IMR-90 (cell line): ENCODE measurements at regions not wholly inside any gene's neighbourhood (a gene's known extent, or its start where the extent isn't known, plus 50 kb on each side); places are given as distances from the start of the nearest gene placed in this dataset.

Source experiments
- ATAC-seq: fragments of 200-7000 bp; cut with Tn5 transposase; 2 replicates; pipeline ENCODE4 v1.9.1; 2020; ENCODE audit warnings: low read depth, mild to moderate bottlenecking, moderate library complexity
- BruUV-seq: library from RNA; stranded (reverse); fragments of 400-500 nt; replicated peaks from 2 replicates; lab custom pipeline; 2021; lab: Mats Ljungman, UMichigan
- CTCF ChIA-PET: fragments of 300-600 bp; formaldehyde crosslinking; extraction: SDS; loops from one replicate; lab custom pipeline; 2021; ENCODE audit warnings: antibody characterized with exemption; lab: Yijun Ruan, JAX
- POLR2A ChIA-PET: fragments of 300-600 bp; sonication (Branson Sonifier 250); formaldehyde crosslinking; loops from one replicate; lab custom pipeline; 2022; ENCODE audit warnings: antibody characterized with exemption; ENCODE audit not compliant: unreplicated experiment; lab: Charles Lee
- DNase-seq: peaks from one replicate; pipeline ENCODE4 v3.0.0; 2013
- H2AFZ ChIP-seq: replicated peaks from 2 replicates; pipeline ENCODE3; 2013; ENCODE audit warnings: low read length, mild to moderate bottlenecking; ENCODE audit not compliant: poor library complexity
- H2AK5ac ChIP-seq: 2 replicates; pipeline ENCODE4 v1.6.1; 2013; ENCODE audit warnings: low read depth, low read length, inconsistent platforms
- H2AK9ac ChIP-seq: replicated peaks from 2 replicates; pipeline ENCODE3; 2013; ENCODE audit warnings: mild to moderate bottlenecking, low read depth, low read length, moderate library complexity; ENCODE audit not compliant: poor library complexity
- H2BK120ac ChIP-seq: 2 replicates; pipeline ENCODE4 v1.6.1; 2013; ENCODE audit warnings: low read depth, low read length, inconsistent platforms
- H2BK15ac ChIP-seq: 3 replicates; pipeline ENCODE4 v1.6.1; 2013; ENCODE audit warnings: low read depth, low read length, inconsistent platforms
- H2BK20ac ChIP-seq: 2 replicates; pipeline ENCODE4 v1.6.1; 2013; ENCODE audit warnings: low read depth, mild to moderate bottlenecking, inconsistent platforms, low read length, moderate library complexity
- H2BK5ac ChIP-seq: 2 replicates; pipeline ENCODE4 v1.6.1; 2013; ENCODE audit warnings: mild to moderate bottlenecking, low read depth, low read length, inconsistent platforms; ENCODE audit not compliant: poor library complexity, severe bottlenecking
- H3K14ac ChIP-seq: replicated peaks from 2 replicates; pipeline ENCODE4 v1.6.1; 2013; ENCODE audit warnings: low read depth, low read length, inconsistent platforms
- H3K18ac ChIP-seq: 2 replicates; pipeline ENCODE4 v1.6.1; 2013; ENCODE audit warnings: low read depth, low read length, control low read depth
- H3K23ac ChIP-seq: 2 replicates; pipeline ENCODE4 v1.6.1; 2013; ENCODE audit warnings: low read depth, low read length, inconsistent platforms
- H3K27ac ChIP-seq: 2 replicates; pipeline ENCODE4 v1.5.1; 2013; ENCODE audit warnings: mild to moderate bottlenecking, control low read depth, low read length; ENCODE audit not compliant: insufficient read depth
- H3K27me3 ChIP-seq: 2 replicates; pipeline ENCODE4 v1.6.1; 2013; ENCODE audit warnings: low read length; ENCODE audit not compliant: control insufficient read depth, insufficient read depth
- H3K36me3 ChIP-seq: 2 replicates; pipeline ENCODE4 v1.6.1; 2013; ENCODE audit warnings: low read length, mixed read lengths; ENCODE audit not compliant: control insufficient read depth, insufficient read depth
- H3K4ac ChIP-seq: 2 replicates; pipeline ENCODE4 v1.6.1; 2013; ENCODE audit warnings: low read depth, low read length, inconsistent platforms
- H3K4me1 ChIP-seq: 2 replicates; pipeline ENCODE4 v1.6.1; 2013; ENCODE audit warnings: low read length, mixed read lengths; ENCODE audit not compliant: control insufficient read depth, insufficient read depth
- H3K4me2 ChIP-seq: 2 replicates; pipeline ENCODE4 v1.6.1; 2013; ENCODE audit warnings: low read depth, mild to moderate bottlenecking, control low read depth, low read length, moderate library complexity
- H3K4me3 ChIP-seq: 2 replicates; pipeline ENCODE4 v1.5.1; 2013; ENCODE audit warnings: low read depth, mild to moderate bottlenecking, control low read depth, low read length, moderate library complexity; ENCODE audit not compliant: insufficient read depth
- H3K56ac ChIP-seq: 2 replicates; pipeline ENCODE4 v1.6.1; 2013; ENCODE audit warnings: low read length, inconsistent platforms; ENCODE audit not compliant: insufficient read depth; ENCODE audit errors: extremely low read depth
- H3K79me1 ChIP-seq, 2 experiments: 2 replicates each; pipeline ENCODE4 v1.6.1; 2013; ENCODE audit warnings: low read length in 2 of 2, inconsistent platforms in 1 of 2, low read depth in 1 of 2
- H3K9ac ChIP-seq: 2 replicates; pipeline ENCODE4 v1.6.1; 2013; ENCODE audit warnings: low read depth, low read length, control low read depth
- H3K9me1 ChIP-seq: 2 replicates; pipeline ENCODE4 v1.6.1; 2013; ENCODE audit warnings: low read length, inconsistent platforms; ENCODE audit not compliant: insufficient read depth
- H3K9me3 ChIP-seq: 2 replicates; pipeline ENCODE4 v1.6.1; 2013; ENCODE audit warnings: low read length; ENCODE audit not compliant: control insufficient read depth, insufficient read depth
- H4K20me1 ChIP-seq: 2 replicates; pipeline ENCODE4 v1.6.1; 2013; ENCODE audit warnings: low read length, inconsistent platforms; ENCODE audit not compliant: insufficient read depth
- H4K5ac ChIP-seq: 2 replicates; pipeline ENCODE4 v1.6.1; 2013; ENCODE audit warnings: mild to moderate bottlenecking, low read depth, low read length, control low read depth
- H4K8ac ChIP-seq, 2 experiments: 2 replicates each; pipeline ENCODE4 v1.6.1; 2013; ENCODE audit warnings: low read depth in 2 of 2, low read length in 2 of 2, control low read depth in 1 of 2, inconsistent platforms in 1 of 2
- H4K91ac ChIP-seq: 2 replicates; pipeline ENCODE4 v1.6.1; 2013; ENCODE audit warnings: low read depth, low read length, inconsistent platforms; ENCODE audit not compliant: insufficient read depth
- BHLHE40 ChIP-seq: fragments of 150-350 bp; IDR thresholded peaks from 2 replicates; pipeline ENCODE4 v1.6.1; 2016; ENCODE audit warnings: mild to moderate bottlenecking, low read depth, low read length
- CEBPB ChIP-seq: IDR thresholded peaks from 2 replicates; pipeline ENCODE4 v1.6.1; 2012; ENCODE audit warnings: low read depth, low read length, improper control_type of control experiment
- CHD1 ChIP-seq: IDR thresholded peaks from 2 replicates; pipeline ENCODE4 v1.6.1; 2012; ENCODE audit warnings: low read depth, low read length, improper control_type of control experiment
- FOS ChIP-seq: fragments of 150-350 bp; IDR thresholded peaks from 2 replicates; pipeline ENCODE4 v1.6.1; 2016; ENCODE audit warnings: low read depth, low read length
- MAFK ChIP-seq: IDR thresholded peaks from 2 replicates; pipeline ENCODE4 v1.6.1; 2012; ENCODE audit warnings: low read depth, low read length, improper control_type of control experiment
- MAZ ChIP-seq: IDR thresholded peaks from 2 replicates; pipeline ENCODE4 v1.6.1; 2012; ENCODE audit warnings: low read depth, mild to moderate bottlenecking, low read length, improper control_type of control experiment, moderate library complexity, borderline replicate concordance
- MXI1 ChIP-seq: IDR thresholded peaks from 2 replicates; pipeline ENCODE4 v1.6.1; 2012; ENCODE audit warnings: low read depth, mild to moderate bottlenecking, low read length, moderate library complexity, borderline replicate concordance
- NFE2L2 ChIP-seq: fragments of 150-350 bp; IDR thresholded peaks from 2 replicates; pipeline ENCODE4 v1.6.1; 2016; ENCODE audit warnings: low read depth, mild to moderate bottlenecking, low read length
- POLR2A ChIP-seq: IDR thresholded peaks from 2 replicates; pipeline ENCODE4 v1.6.1; 2012; ENCODE audit warnings: mild to moderate bottlenecking, low read depth, low read length
- RAD21 ChIP-seq: IDR thresholded peaks from 2 replicates; pipeline ENCODE4 v1.6.1; 2012; ENCODE audit warnings: low read length, improper control_type of control experiment
- RCOR1 ChIP-seq: IDR thresholded peaks from 2 replicates; pipeline ENCODE4 v1.6.1; 2012; ENCODE audit warnings: mild to moderate bottlenecking, low read length, improper control_type of control experiment; ENCODE audit not compliant: insufficient replicate concordance
- RFX5 ChIP-seq: IDR thresholded peaks from 2 replicates; pipeline ENCODE4 v1.8.0; 2012; ENCODE audit warnings: low read depth, mild to moderate bottlenecking, low read length, moderate library complexity
- SMC3 ChIP-seq: fragments of 150-350 bp; IDR thresholded peaks from 2 replicates; pipeline ENCODE4 v1.6.1; 2016; ENCODE audit warnings: low read depth, mild to moderate bottlenecking, antibody characterized with exemption, low read length, moderate library complexity
- USF2 ChIP-seq: fragments of 150-350 bp; IDR thresholded peaks from 2 replicates; pipeline ENCODE4 v1.6.1; 2017; ENCODE audit warnings: mild to moderate bottlenecking, antibody characterized with exemption, low read length, low read depth
- WGBS, 2 experiments: methylation state at CpG; one replicate each; pipeline versions ENCODE4 v1.1.5 to v1.1.7; 2013; ENCODE audit warnings: missing lambda C conversion rate in 2 of 2; ENCODE audit not compliant: insufficient read length in 1 of 2; ENCODE audit errors: extremely low coverage in 2 of 2; 5-methylcytosine and 5-hydroxymethylcytosine counted together
- dilution Hi-C: fragments of 300-500 bp; cut with HindIII; formaldehyde crosslinking; loops from one replicate; pipeline ENCODE4 v1.14.3; 2018; ENCODE audit warnings: low sequenced_read_pairs; ENCODE audit not compliant: unreplicated experiment
- in situ Hi-C: fragments of 300-500 bp; cut with MboI; formaldehyde crosslinking; loops from 3 replicates; pipeline ENCODE4 v1.14.3; 2019; ENCODE audit warnings: low sequenced_read_pairs, inconsistent platforms, mixed read lengths
- intact Hi-C: fragments of 100-400 bp; cut with micrococcal nuclease; formaldehyde crosslinking; loops from 2 replicates; pipeline ENCODE4 v1.10.0; 2022
- TF ChIP-seq, protein P1 (sequence below): conservative IDR thresholded peaks from 2 replicates; pipeline ENCODE4 v1.5.1; 2012; ENCODE audit warnings: mild to moderate bottlenecking, low read depth, low read length, improper control_type of control experiment
- TF ChIP-seq, protein P2 (sequence below): fragments of 150-350 bp; IDR thresholded peaks from 2 replicates; pipeline ENCODE4 v1.6.1; 2016; ENCODE audit warnings: low read depth, mild to moderate bottlenecking, low read length, moderate library complexity, borderline replicate concordance

DNA sequence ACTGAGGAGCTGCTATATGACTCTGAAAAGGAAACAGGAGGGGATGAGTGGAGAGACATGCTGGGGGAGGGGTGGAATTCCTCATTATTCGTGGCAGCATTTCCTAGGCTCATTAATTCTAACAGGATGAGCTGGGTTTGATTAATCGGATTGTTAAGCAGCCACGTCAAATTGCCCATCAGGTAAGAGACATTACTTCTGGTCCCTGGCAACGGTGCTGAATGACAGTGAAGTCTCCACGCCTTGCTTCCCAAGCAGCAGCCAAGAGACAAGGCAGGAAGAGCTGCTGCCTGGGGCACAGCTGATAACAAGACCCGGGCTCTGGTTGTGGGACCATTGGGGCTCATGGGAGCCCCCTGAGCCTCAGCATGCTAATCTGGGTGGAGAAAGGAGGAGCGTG, 86.6 kb downstream of the MARCHF4 start:
- ATAC-seq (no peak), DNase-seq (no peak)
- no peak overlapping the region for H2BK20ac ChIP-seq
- H3K4me2 ChIP-seq: no peak overlapping the region
- no peak overlapping the region for H3K23ac ChIP-seq
- H3K4me1 ChIP-seq: 0 out of 2 replicates have a peak, but pooled peaks cover 2% of the 10 kb centered on the region
- WGBS, 2 experiments: 64% methylated on average over 6 of the region's 7 CpGs; no CpG with 5 or more reads in 1 of the 2 experiments
- H3K9me1 ChIP-seq: peaks cover 19% of the 10 kb centered on the region
- no peak overlapping the region for H3K9ac ChIP-seq
- H4K91ac ChIP-seq: no peak overlapping the region
- H3K4ac ChIP-seq: no peak overlapping the region
- H2AFZ ChIP-seq: no peak overlapping the region
- no TSS peak for BruUV-seq
- no peak overlapping the region for H3K4me3 ChIP-seq
- POLR2A ChIA-PET: interaction anchor here (0.6 kb wide), 1 partner anchor 214 kb away, joined by 3 read pairs; no protein-coding TSS in a partner anchor
- no peak overlapping the region for H2BK15ac ChIP-seq
- no peak overlapping the region for H3K14ac ChIP-seq
- no peak overlapping the region for H3K18ac ChIP-seq
- no peaks in the 10 kb centered on the region for H4K20me1 ChIP-seq
- peaks cover 3 to 26% of the 10 kb centered on the region in 2 experiments; a peak in 2 of 4 replicates for H3K79me1 ChIP-seq
- dilution Hi-C loops: no loop called here
- H2AK5ac ChIP-seq: no peak overlapping the region
- H2BK5ac ChIP-seq: no peak overlapping the region
- H3K9me3 ChIP-seq: no peaks in the 10 kb centered on the region
- H4K8ac ChIP-seq: no peak overlapping the region
- no peak overlapping the region for H2AK9ac ChIP-seq
- intact Hi-C loops: no loop called here
- no peak overlapping the region for H2BK120ac ChIP-seq
- no peak overlapping the region for H3K56ac ChIP-seq
- in situ Hi-C loops: no loop called here
- TF ChIP-seq MXI1 (no peak), BHLHE40 (no peak), USF2 (no peak), NFE2L2 (no peak), RAD21 (no peak), SMC3 (no peak), MAFK (no peak), MAZ (no peak), CHD1 (no peak), CEBPB (no peak), POLR2A (no peak), FOS (no peak), RFX5 (no peak), RCOR1 (no peak)
- TF ChIP-seq, protein P1, sequence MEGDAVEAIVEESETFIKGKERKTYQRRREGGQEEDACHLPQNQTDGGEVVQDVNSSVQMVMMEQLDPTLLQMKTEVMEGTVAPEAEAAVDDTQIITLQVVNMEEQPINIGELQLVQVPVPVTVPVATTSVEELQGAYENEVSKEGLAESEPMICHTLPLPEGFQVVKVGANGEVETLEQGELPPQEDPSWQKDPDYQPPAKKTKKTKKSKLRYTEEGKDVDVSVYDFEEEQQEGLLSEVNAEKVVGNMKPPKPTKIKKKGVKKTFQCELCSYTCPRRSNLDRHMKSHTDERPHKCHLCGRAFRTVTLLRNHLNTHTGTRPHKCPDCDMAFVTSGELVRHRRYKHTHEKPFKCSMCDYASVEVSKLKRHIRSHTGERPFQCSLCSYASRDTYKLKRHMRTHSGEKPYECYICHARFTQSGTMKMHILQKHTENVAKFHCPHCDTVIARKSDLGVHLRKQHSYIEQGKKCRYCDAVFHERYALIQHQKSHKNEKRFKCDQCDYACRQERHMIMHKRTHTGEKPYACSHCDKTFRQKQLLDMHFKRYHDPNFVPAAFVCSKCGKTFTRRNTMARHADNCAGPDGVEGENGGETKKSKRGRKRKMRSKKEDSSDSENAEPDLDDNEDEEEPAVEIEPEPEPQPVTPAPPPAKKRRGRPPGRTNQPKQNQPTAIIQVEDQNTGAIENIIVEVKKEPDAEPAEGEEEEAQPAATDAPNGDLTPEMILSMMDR: no peak
- TF ChIP-seq, protein P2, sequence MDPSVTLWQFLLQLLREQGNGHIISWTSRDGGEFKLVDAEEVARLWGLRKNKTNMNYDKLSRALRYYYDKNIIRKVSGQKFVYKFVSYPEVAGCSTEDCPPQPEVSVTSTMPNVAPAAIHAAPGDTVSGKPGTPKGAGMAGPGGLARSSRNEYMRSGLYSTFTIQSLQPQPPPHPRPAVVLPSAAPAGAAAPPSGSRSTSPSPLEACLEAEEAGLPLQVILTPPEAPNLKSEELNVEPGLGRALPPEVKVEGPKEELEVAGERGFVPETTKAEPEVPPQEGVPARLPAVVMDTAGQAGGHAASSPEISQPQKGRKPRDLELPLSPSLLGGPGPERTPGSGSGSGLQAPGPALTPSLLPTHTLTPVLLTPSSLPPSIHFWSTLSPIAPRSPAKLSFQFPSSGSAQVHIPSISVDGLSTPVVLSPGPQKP: no peak
- CTCF ChIA-PET: no interaction called here
- no peaks in the 10 kb centered on the region for H3K36me3 ChIP-seq
- H3K27ac ChIP-seq: no peak overlapping the region
- H3K27me3 ChIP-seq: no peaks in the 10 kb centered on the region
- H4K5ac ChIP-seq: no peak overlapping the region
